Activated CD4-positive, alpha-beta memory T cell treated with anti-CD3 and anti-CD28 coated beads, Interleukin-2, amount 10 ng/mL, durations not matched to agents 7 days and 5 days (primary cell): ENCODE measurements at regions not wholly inside any gene's neighbourhood (a gene's known extent, or its start where the extent isn't known, plus 50 kb on each side); places are given as distances from the start of the nearest gene placed in this dataset.

Source experiments
- CTCF ChIA-PET: fragments of 350-600 bp; sonication (Branson Sonifier 250); formaldehyde crosslinking; loops from one replicate; lab custom pipeline; 2021; ENCODE audit warnings: antibody characterized with exemption, inconsistent platforms; lab: Charles Lee
- POLR2A ChIA-PET: fragments of 350-600 bp; sonication (Branson Sonifier 250); formaldehyde crosslinking; loops from one replicate; lab custom pipeline; 2021; ENCODE audit warnings: antibody characterized with exemption; lab: Charles Lee
- DNase-seq: peaks from one replicate; pipeline ENCODE4 v3.0.0-alpha.2; 2020
- H3K27ac Mint-ChIP-seq: one replicate; pipeline ENCODE4 v1.8.0; 2021; ENCODE audit warnings: mild to moderate bottlenecking, mixed read lengths
- H3K27me3 Mint-ChIP-seq: one replicate; pipeline ENCODE4 v1.8.0; 2021; ENCODE audit warnings: mixed read lengths
- H3K36me3 Mint-ChIP-seq: one replicate; pipeline ENCODE4 v1.8.0; 2021; ENCODE audit warnings: low read depth, mixed read lengths
- H3K4me1 Mint-ChIP-seq: one replicate; pipeline ENCODE4 v1.8.0; 2021; ENCODE audit warnings: mixed read lengths
- H3K4me3 Mint-ChIP-seq: one replicate; pipeline ENCODE4 v1.8.0; 2021; ENCODE audit warnings: mild to moderate bottlenecking, mixed read lengths
- H3K9me3 Mint-ChIP-seq: one replicate; pipeline ENCODE4 v1.8.0; 2021; ENCODE audit warnings: mixed read lengths

- Mint-ChIP-seq H3K4me1 (no peaks in the 10 kb centered on the region), H3K4me3 (no peak overlapping the region), H3K27ac (no peak overlapping the region), H3K27me3 (no peaks in the 10 kb centered on the region), H3K9me3 (no peaks in the 10 kb centered on the region), H3K36me3 (no peaks in the 10 kb centered on the region)
- no peak for DNase-seq
- POLR2A ChIA-PET, result interaction anchor here (1.0 kb wide), 1 partner anchor 17 kb away, joined by 3 read pairs; no protein-coding TSS in a partner anchor
- CTCF ChIA-PET, result no interaction called here
These were observed 208.9 kb upstream of the C1orf174 start for GRCh38 chr1:4108758-4109627.

GRCh38 chr1:4109628-4109940 lies 209.5 kb upstream of the C1orf174 start:
- Mint-ChIP-seq H3K9me3 (no peaks in the 10 kb centered on the region), H3K27me3 (no peaks in the 10 kb centered on the region), H3K36me3 (no peaks in the 10 kb centered on the region), H3K4me1 (no peaks in the 10 kb centered on the region), H3K27ac (no peak overlapping the region), H3K4me3 (no peak overlapping the region)
- DNase-seq, result no peak
- ChIA-PET POLR2A (interaction anchor here (1.0 kb wide), 1 partner anchor 18 kb away, joined by 3 read pairs; no protein-coding TSS in a partner anchor), CTCF (no interaction called here)

GRCh38 chr1:4110888-4111287 lies 210.8 kb upstream of the C1orf174 start:
- no peak for DNase-seq
- no peaks in the 10 kb centered on the region for H3K27me3 Mint-ChIP-seq
- no peak overlapping the region for H3K4me3 Mint-ChIP-seq
- ChIA-PET POLR2A (no interaction called here), CTCF (no interaction called here)
- no peaks in the 10 kb centered on the region for H3K36me3 Mint-ChIP-seq
- H3K9me3 Mint-ChIP-seq, result no peaks in the 10 kb centered on the region
- no peaks in the 10 kb centered on the region for H3K4me1 Mint-ChIP-seq
- no peak overlapping the region for H3K27ac Mint-ChIP-seq

GRCh38 chr1:4113897-4114296 lies 213.8 kb upstream of the C1orf174 start:
- no peaks in the 10 kb centered on the region for H3K4me1 Mint-ChIP-seq
- H3K27ac Mint-ChIP-seq, result no peak overlapping the region
- H3K4me3 Mint-ChIP-seq, result no peak overlapping the region
- no peak for DNase-seq
- ChIA-PET POLR2A (no interaction called here), CTCF (no interaction called here)
- H3K9me3 Mint-ChIP-seq, result no peaks in the 10 kb centered on the region
- H3K36me3 Mint-ChIP-seq, result no peaks in the 10 kb centered on the region
- no peaks in the 10 kb centered on the region for H3K27me3 Mint-ChIP-seq

GRCh38 chr1:4115191-4115900 lies 215.3 kb upstream of the C1orf174 start:
- Mint-ChIP-seq H3K4me3 (no peak overlapping the region), H3K9me3 (no peaks in the 10 kb centered on the region), H3K27me3 (no peaks in the 10 kb centered on the region), H3K27ac (no peak overlapping the region), H3K36me3 (no peaks in the 10 kb centered on the region), H3K4me1 (no peaks in the 10 kb centered on the region)
- CTCF ChIA-PET, result no interaction called here
- no peak for DNase-seq
- POLR2A ChIA-PET, result no interaction called here

GRCh38 chr1:4117196-4117595 lies 217.1 kb upstream of the C1orf174 start:
- Mint-ChIP-seq H3K4me3 (no peak overlapping the region), H3K36me3 (no peaks in the 10 kb centered on the region), H3K27ac (no peak overlapping the region), H3K27me3 (no peaks in the 10 kb centered on the region), H3K4me1 (no peaks in the 10 kb centered on the region), H3K9me3 (no peaks in the 10 kb centered on the region)
- DNase-seq, result no peak
- CTCF ChIA-PET, result no interaction called here
- POLR2A ChIA-PET, result no interaction called here

GRCh38 chr1:4118746-4119515 lies 218.9 kb upstream of the C1orf174 start:
- H3K9me3 Mint-ChIP-seq, result no peaks in the 10 kb centered on the region
- CTCF ChIA-PET, result no interaction called here

GRCh38 chr1:4119516-4120220 lies 219.6 kb upstream of the C1orf174 start:
- Mint-ChIP-seq H3K27me3 (no peaks in the 10 kb centered on the region), H3K27ac (no peak overlapping the region), H3K9me3 (no peaks in the 10 kb centered on the region), H3K4me1 (no peaks in the 10 kb centered on the region), H3K36me3 (no peaks in the 10 kb centered on the region), H3K4me3 (no peak overlapping the region)
- DNase-seq, result no peak
- ChIA-PET POLR2A (no interaction called here), CTCF (no interaction called here)

More at GRCh38 chr1:4118746-4119515, 218.9 kb upstream of the C1orf174 start:
- no peaks in the 10 kb centered on the region for H3K36me3 Mint-ChIP-seq
- no peak overlapping the region for H3K4me3 Mint-ChIP-seq
- DNase-seq, result no peak
- H3K27me3 Mint-ChIP-seq, result no peaks in the 10 kb centered on the region
- H3K27ac Mint-ChIP-seq, result no peak overlapping the region
- no peaks in the 10 kb centered on the region for H3K4me1 Mint-ChIP-seq
- POLR2A ChIA-PET, result no interaction called here

GRCh38 chr1:4120557-4121292 lies 220.7 kb upstream of the C1orf174 start:
- Mint-ChIP-seq H3K27ac (no peak overlapping the region), H3K4me1 (no peaks in the 10 kb centered on the region), H3K9me3 (no peaks in the 10 kb centered on the region), H3K4me3 (no peak overlapping the region), H3K27me3 (no peaks in the 10 kb centered on the region), H3K36me3 (no peaks in the 10 kb centered on the region)
- CTCF ChIA-PET, result no interaction called here
- POLR2A ChIA-PET, result no interaction called here
- DNase-seq, result no peak

- H3K9me3 Mint-ChIP-seq, result no peaks in the 10 kb centered on the region
- no peaks in the 10 kb centered on the region for H3K36me3 Mint-ChIP-seq
- no peaks in the 10 kb centered on the region for H3K27me3 Mint-ChIP-seq
- no peak overlapping the region for H3K4me3 Mint-ChIP-seq
- CTCF ChIA-PET, result no interaction called here
- H3K4me1 Mint-ChIP-seq, result no peaks in the 10 kb centered on the region
- no peak for DNase-seq
- H3K27ac Mint-ChIP-seq, result no peak overlapping the region
- POLR2A ChIA-PET, result no interaction called here
These were observed 221.2 kb upstream of the C1orf174 start for GRCh38 chr1:4121293-4121684.

- DNase-seq, result no peak
- Mint-ChIP-seq H3K9me3 (no peaks in the 10 kb centered on the region), H3K4me3 (no peak overlapping the region), H3K4me1 (no peaks in the 10 kb centered on the region), H3K36me3 (no peaks in the 10 kb centered on the region), H3K27me3 (no peaks in the 10 kb centered on the region), H3K27ac (no peak overlapping the region)
- ChIA-PET CTCF (no interaction called here), POLR2A (no interaction called here)
These were observed 221.9 kb upstream of the C1orf174 start for GRCh38 chr1:4121834-4122512.
